HepG2 (cell line): ENCODE measurements at regions not wholly inside any gene's neighbourhood (a gene's known extent, or its start where the extent isn't known, plus 50 kb on each side); places are given as distances from the start of the nearest gene placed in this dataset.

ENCODE experiments used
- CHD2 ChIP-seq: IDR thresholded peaks from 2 replicates; pipeline ENCODE4 v1.6.1; 2011; ENCODE audit warnings: low read depth, low read length, improper control_type of control experiment
- E2F5 ChIP-seq: sonication (generic); formaldehyde crosslinking; conservative IDR thresholded peaks from 2 replicates; pipeline ENCODE4 v1.4.0; 2020; ENCODE audit warnings: missing genetic modification reagents
- GZF1 ChIP-seq: sonication (generic); formaldehyde crosslinking; IDR thresholded peaks from 2 replicates; pipeline ENCODE4 v1.5.1; 2020; ENCODE audit warnings: mild to moderate bottlenecking, missing genetic modification reagents
- HCFC1 ChIP-seq: fragments of 150-350 bp; IDR thresholded peaks from 2 replicates; pipeline ENCODE4 v1.6.1; 2014; ENCODE audit warnings: low read depth, low read length
- HDAC6 ChIP-seq: fragments of 200-600 bp; sonication (generic); IDR thresholded peaks from 2 replicates; pipeline ENCODE4 v1.7.0; 2017; ENCODE audit warnings: mild to moderate bottlenecking, antibody characterized with exemption, low read length, low read depth
- JARID2 ChIP-seq: sonication (generic); formaldehyde crosslinking; IDR thresholded peaks from 2 replicates; pipeline ENCODE4 v1.8.1; 2023; ENCODE audit warnings: missing genetic modification reagents, inconsistent platforms; ENCODE audit not compliant: insufficient replicate concordance
- SMARCE1 ChIP-seq: fragments of 450-650 bp; IDR thresholded peaks from 2 replicates; pipeline ENCODE4 v1.6.1; 2017; ENCODE audit warnings: borderline replicate concordance
- ZKSCAN8 ChIP-seq: IDR thresholded peaks from 2 replicates; pipeline ENCODE4 v1.6.1; 2016; ENCODE audit warnings: borderline replicate concordance, missing genetic modification reagents, missing compliant biosample characterization
- ZNF10 ChIP-seq: sonication (generic); formaldehyde crosslinking; IDR thresholded peaks from 2 replicates; pipeline ENCODE4 v1.4.0; 2020; ENCODE audit warnings: mild to moderate bottlenecking, low read depth, missing genetic modification reagents, borderline replicate concordance
- ZNF138 ChIP-seq: sonication (generic); formaldehyde crosslinking; IDR thresholded peaks from 2 replicates; pipeline ENCODE4 v1.5.0; 2020; ENCODE audit warnings: mild to moderate bottlenecking, low read depth, missing genetic modification reagents
- ZNF24 ChIP-seq: fragments of 450-650 bp; IDR thresholded peaks from 2 replicates; pipeline ENCODE4 v1.6.1; 2017; ENCODE audit warnings: antibody characterized with exemption, mild to moderate bottlenecking
- TF ChIP-seq, protein P1 (sequence below): sonication (generic); formaldehyde crosslinking; IDR thresholded peaks from 2 replicates; pipeline ENCODE4 v1.5.0; 2020; ENCODE audit warnings: mild to moderate bottlenecking, missing genetic modification reagents, moderate library complexity

DNA sequence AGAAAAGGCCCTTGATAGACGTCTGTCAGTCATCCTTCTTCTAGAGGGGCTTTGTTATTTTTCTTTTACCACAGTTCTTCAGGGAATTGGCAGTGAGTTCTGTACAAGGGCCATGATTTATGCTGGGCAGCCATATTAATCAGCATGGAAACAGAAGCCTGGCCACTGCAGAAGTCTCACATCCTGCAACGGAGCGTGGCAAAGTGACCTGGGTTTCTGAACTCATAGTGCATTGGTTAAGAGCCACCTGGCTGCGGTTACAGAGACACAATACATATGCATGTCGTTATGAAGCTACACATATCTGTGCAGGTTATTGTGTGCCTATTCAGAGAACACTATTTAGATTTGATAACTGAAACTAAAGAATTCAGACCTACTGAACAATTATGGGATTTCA is 419.4 kb upstream of the CELF2 start:
- TF ChIP-seq ZKSCAN8 (CRISPR knock-in tag), result no peak
- no peak for TF ChIP-seq ZNF138 (CRISPR knock-in tag)
- TF ChIP-seq SMARCE1, result no peak
- TF ChIP-seq JARID2 (CRISPR knock-in tag), result no peak
- no peak for TF ChIP-seq GZF1 (CRISPR knock-in tag)
- TF ChIP-seq, protein P1, sequence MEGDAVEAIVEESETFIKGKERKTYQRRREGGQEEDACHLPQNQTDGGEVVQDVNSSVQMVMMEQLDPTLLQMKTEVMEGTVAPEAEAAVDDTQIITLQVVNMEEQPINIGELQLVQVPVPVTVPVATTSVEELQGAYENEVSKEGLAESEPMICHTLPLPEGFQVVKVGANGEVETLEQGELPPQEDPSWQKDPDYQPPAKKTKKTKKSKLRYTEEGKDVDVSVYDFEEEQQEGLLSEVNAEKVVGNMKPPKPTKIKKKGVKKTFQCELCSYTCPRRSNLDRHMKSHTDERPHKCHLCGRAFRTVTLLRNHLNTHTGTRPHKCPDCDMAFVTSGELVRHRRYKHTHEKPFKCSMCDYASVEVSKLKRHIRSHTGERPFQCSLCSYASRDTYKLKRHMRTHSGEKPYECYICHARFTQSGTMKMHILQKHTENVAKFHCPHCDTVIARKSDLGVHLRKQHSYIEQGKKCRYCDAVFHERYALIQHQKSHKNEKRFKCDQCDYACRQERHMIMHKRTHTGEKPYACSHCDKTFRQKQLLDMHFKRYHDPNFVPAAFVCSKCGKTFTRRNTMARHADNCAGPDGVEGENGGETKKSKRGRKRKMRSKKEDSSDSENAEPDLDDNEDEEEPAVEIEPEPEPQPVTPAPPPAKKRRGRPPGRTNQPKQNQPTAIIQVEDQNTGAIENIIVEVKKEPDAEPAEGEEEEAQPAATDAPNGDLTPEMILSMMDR (CRISPR knock-in tag), result no peak
- no peak for TF ChIP-seq E2F5
- no peak for TF ChIP-seq ZNF24
- TF ChIP-seq ZNF10 (CRISPR knock-in tag), result no peak
- no peak for TF ChIP-seq CHD2
- no peak for TF ChIP-seq HCFC1
- TF ChIP-seq HDAC6, result no peak
